Fibroblast of lung (primary cell): ENCODE measurements at regions not wholly inside any gene's neighbourhood (a gene's known extent, or its start where the extent isn't known, plus 50 kb on each side); places are given as distances from the start of the nearest gene placed in this dataset.

Source experiments
- CTCF ChIP-seq, 2 donors: IDR thresholded peaks in 1 of 2; conservative IDR thresholded peaks in 1 of 2; 1 replicate in 1 of 2; 2 replicates in 1 of 2; pipeline ENCODE4 v1.5.1; 2011 to 2012; ENCODE audit warnings: low read length in 2 of 2, control low read depth in 1 of 2, inconsistent platforms in 1 of 2, low read depth in 1 of 2, mild to moderate bottlenecking in 1 of 2
- EZH2 ChIP-seq: IDR thresholded peaks from 2 replicates; pipeline ENCODE4 v1.5.1; 2012; ENCODE audit warnings: low read length, control low read depth, mild to moderate bottlenecking; ENCODE audit errors: missing control alignments

- TF ChIP-seq CTCF (conservative IDR thresholded peaks at IDR 0.05 in 1 of 2, IDR thresholded peaks at IDR 0.05 in 1 of 2; ENCODE audit: low read depth in 1 of 2, low read length in 2 of 2): no peak
- no peak for TF ChIP-seq EZH2
These were observed 85.3 kb downstream of the OGFRL1 start for GRCh38 chr6:71373943-71374342.
